ENCODE measurements at regions not wholly inside any gene's neighbourhood (a gene's known extent, or its start where the extent isn't known, plus 50 kb on each side); places are given as distances from the start of the nearest gene placed in this dataset.

DNA sequence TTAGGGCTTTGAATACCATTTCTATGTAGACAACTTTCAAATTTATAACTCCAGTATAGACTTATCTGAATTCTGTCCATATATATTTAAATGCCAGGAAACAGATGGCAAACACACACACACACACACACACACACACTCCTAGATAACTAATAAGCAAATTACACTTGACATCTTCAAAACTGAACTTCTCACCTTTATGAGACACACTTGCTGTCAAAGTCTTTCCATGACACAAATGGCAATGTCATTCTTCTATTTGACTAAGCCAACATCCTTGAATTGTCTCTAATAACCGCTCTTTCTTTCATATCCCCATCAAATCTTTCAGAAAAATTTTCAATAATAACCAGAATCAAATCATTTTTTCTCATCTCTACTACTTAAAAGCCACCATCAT lies 402.4 kb downstream of the PCDH18 start:
- no peak overlapping the region for H3K14ac ChIP-seq (ENCODE audit: low read length in 2 of 2)
- no peaks in the 10 kb centered on the region for H3K27me3 ChIP-seq (ENCODE audit: control insufficient read depth in 1 of 2, insufficient read depth in 1 of 2, low read length in 2 of 2)
- 98% methylated on average over 1 of the region's 1 CpG for WGBS
- no peaks in the 10 kb centered on the region for H3K4me1 ChIP-seq (ENCODE audit: control insufficient read depth, insufficient read depth, low read depth, low read length)
- no peak overlapping the region for H3K4me2 ChIP-seq (ENCODE audit: low read length, poor library complexity, severe bottlenecking)
- H3K18ac ChIP-seq (ENCODE audit: low read depth in 1 of 2, low read length in 2 of 2): no peak overlapping the region
- H2BK12ac ChIP-seq (ENCODE audit: low read length in 2 of 2): no peak overlapping the region
- H2BK15ac ChIP-seq (ENCODE audit: low read depth, poor library complexity, severe bottlenecking): no peak overlapping the region
- H4K91ac ChIP-seq (ENCODE audit: low read length): no peak overlapping the region
- H3K23ac ChIP-seq (ENCODE audit: low read length in 2 of 2): no peak overlapping the region
- no peak for DNase-seq
- H3K9me3 ChIP-seq (ENCODE audit: control insufficient read depth, low read length): no peaks in the 10 kb centered on the region
- H3K36me3 ChIP-seq (ENCODE audit: control insufficient read depth in 1 of 2, insufficient read depth in 2 of 2, low read depth in 1 of 2, low read length in 2 of 2): no peaks in the 10 kb centered on the region
- no peak overlapping the region for H3K4ac ChIP-seq (ENCODE audit: low read depth in 1 of 2, low read length in 2 of 2)
- H2AK5ac ChIP-seq (ENCODE audit: low read length, severe bottlenecking): no peak overlapping the region
- H3K79me1 ChIP-seq (replicated peaks; ENCODE audit: low read length, poor library complexity, severe bottlenecking): no peaks in the 10 kb centered on the region
- H2AFZ ChIP-seq (ENCODE audit: low read depth, low read length): no peak overlapping the region
- H3K4me3 ChIP-seq (ENCODE audit: insufficient read depth in 1 of 2, low read depth in 1 of 2, low read length in 2 of 2): no peak overlapping the region
- no peak overlapping the region for H3K27ac ChIP-seq (ENCODE audit: low read length, poor library complexity, severe bottlenecking)
- no peak overlapping the region for H4K8ac ChIP-seq (ENCODE audit: low read length)
- no peak overlapping the region for H2BK120ac ChIP-seq (ENCODE audit: low read depth, low read length)
- no peak overlapping the region for H3K9ac ChIP-seq (ENCODE audit: low read length)
- H2BK5ac ChIP-seq (ENCODE audit: low read depth, low read length, poor library complexity, severe bottlenecking): no peak overlapping the region

DNA sequence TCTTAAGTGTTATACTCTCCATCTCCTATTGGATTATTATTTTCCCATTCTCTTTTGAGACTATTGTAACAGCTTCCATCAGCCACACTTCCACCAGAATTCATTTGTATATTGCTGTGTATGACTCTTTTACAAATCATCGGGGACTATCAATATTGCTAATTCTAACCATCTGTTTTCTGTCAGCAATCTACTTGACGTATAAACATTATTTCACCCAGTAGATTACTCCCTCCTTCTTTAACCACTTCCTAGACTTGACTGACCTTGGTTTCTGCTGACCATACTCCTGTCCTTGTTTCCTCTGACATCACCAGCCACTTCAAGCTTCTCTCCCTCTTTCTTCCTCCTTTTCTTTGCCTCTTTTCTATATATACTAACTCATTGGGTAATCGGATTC lies 402.9 kb downstream of the PCDH18 start:
- Histone ChIP-seq H2BK15ac (ENCODE audit: low read depth, poor library complexity, severe bottlenecking) (no peak overlapping the region), H3K23ac (ENCODE audit: low read length in 2 of 2) (no peak overlapping the region), H3K9me3 (ENCODE audit: control insufficient read depth, low read length) (no peaks in the 10 kb centered on the region), H3K9ac (ENCODE audit: low read length) (no peak overlapping the region), H3K27me3 (ENCODE audit: control insufficient read depth in 1 of 2, insufficient read depth in 1 of 2, low read length in 2 of 2) (no peaks in the 10 kb centered on the region), H3K27ac (ENCODE audit: low read length, poor library complexity, severe bottlenecking) (no peak overlapping the region), H3K4ac (ENCODE audit: low read depth in 1 of 2, low read length in 2 of 2) (no peak overlapping the region), H2AK5ac (ENCODE audit: low read length, severe bottlenecking) (no peak overlapping the region), H4K91ac (ENCODE audit: low read length) (no peak overlapping the region), H3K4me1 (ENCODE audit: control insufficient read depth, insufficient read depth, low read depth, low read length) (no peaks in the 10 kb centered on the region), H3K79me1 (replicated peaks; ENCODE audit: low read length, poor library complexity, severe bottlenecking) (no peaks in the 10 kb centered on the region), H3K18ac (ENCODE audit: low read depth in 1 of 2, low read length in 2 of 2) (no peak overlapping the region), H3K4me2 (ENCODE audit: low read length, poor library complexity, severe bottlenecking) (no peak overlapping the region), H2BK12ac (ENCODE audit: low read length in 2 of 2) (no peak overlapping the region), H2BK5ac (ENCODE audit: low read depth, low read length, poor library complexity, severe bottlenecking) (no peak overlapping the region), H2AFZ (ENCODE audit: low read depth, low read length) (no peak overlapping the region), H2BK120ac (ENCODE audit: low read depth, low read length) (no peak overlapping the region), H3K4me3 (ENCODE audit: insufficient read depth in 1 of 2, low read depth in 1 of 2, low read length in 2 of 2) (no peak overlapping the region), H4K8ac (ENCODE audit: low read length) (no peak overlapping the region), H3K14ac (ENCODE audit: low read length in 2 of 2) (no peak overlapping the region), H3K36me3 (ENCODE audit: control insufficient read depth in 1 of 2, insufficient read depth in 2 of 2, low read depth in 1 of 2, low read length in 2 of 2) (no peaks in the 10 kb centered on the region)
- peak; percentile 51 for DNase-seq
- WGBS: 65% methylated on average over 3 of the region's 3 CpGs

DNA sequence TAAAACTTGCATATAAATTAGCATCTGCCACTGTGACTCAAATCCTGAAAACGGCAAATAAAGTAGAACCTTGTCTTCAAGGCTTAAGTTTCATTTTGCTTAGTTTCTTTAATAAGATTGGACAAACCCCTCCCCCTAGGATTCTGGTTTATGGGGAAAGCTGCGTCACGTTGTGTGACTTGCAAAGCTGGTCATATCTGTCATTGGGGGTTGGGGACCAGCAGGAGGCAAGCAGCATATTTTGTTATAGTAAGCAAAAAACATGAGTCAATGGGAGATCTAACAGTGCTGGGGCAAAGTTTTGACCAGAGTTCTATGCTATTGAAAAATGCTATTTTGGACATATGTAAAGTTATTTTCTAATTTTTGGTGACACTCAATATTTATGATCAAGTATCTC lies 407.3 kb downstream of the PCDH18 start:
- H3K79me1 ChIP-seq (replicated peaks; ENCODE audit: low read length, poor library complexity, severe bottlenecking): no peaks in the 10 kb centered on the region
- no peaks in the 10 kb centered on the region for H3K9me3 ChIP-seq (ENCODE audit: control insufficient read depth, low read length)
- H2BK12ac ChIP-seq (ENCODE audit: low read length in 2 of 2): no peak overlapping the region
- no peak overlapping the region for H2AFZ ChIP-seq (ENCODE audit: low read depth, low read length)
- no peak overlapping the region for H2BK5ac ChIP-seq (ENCODE audit: low read depth, low read length, poor library complexity, severe bottlenecking)
- peak; percentile 62 for DNase-seq
- peak overlapping the region; percentile 40 to 75 for H3K18ac ChIP-seq (ENCODE audit: low read depth in 1 of 2, low read length in 2 of 2)
- no peak overlapping the region for H2BK120ac ChIP-seq (ENCODE audit: low read depth, low read length)
- no peak overlapping the region for H2AK5ac ChIP-seq (ENCODE audit: low read length, severe bottlenecking)
- H3K27ac ChIP-seq (ENCODE audit: low read length, poor library complexity, severe bottlenecking): no peak overlapping the region
- H4K91ac ChIP-seq (ENCODE audit: low read length): no peak overlapping the region
- H3K4me1 ChIP-seq (ENCODE audit: control insufficient read depth, insufficient read depth, low read depth, low read length): no peaks in the 10 kb centered on the region
- peak overlapping the region; percentile 93 for H3K9ac ChIP-seq (ENCODE audit: low read length)
- peak overlapping the region in 1 of 2 experiments; percentile 73 for H3K4me3 ChIP-seq (ENCODE audit: insufficient read depth in 1 of 2, low read depth in 1 of 2, low read length in 2 of 2)
- no peak overlapping the region for H3K23ac ChIP-seq (ENCODE audit: low read length in 2 of 2)
- peak overlapping the region; percentile 34 for H3K4me2 ChIP-seq (ENCODE audit: low read length, poor library complexity, severe bottlenecking)
- no peak overlapping the region for H3K4ac ChIP-seq (ENCODE audit: low read depth in 1 of 2, low read length in 2 of 2)
- no peaks in the 10 kb centered on the region for H3K27me3 ChIP-seq (ENCODE audit: control insufficient read depth in 1 of 2, insufficient read depth in 1 of 2, low read length in 2 of 2)
- no peak overlapping the region for H3K14ac ChIP-seq (ENCODE audit: low read length in 2 of 2)
- no peak overlapping the region for H2BK15ac ChIP-seq (ENCODE audit: low read depth, poor library complexity, severe bottlenecking)
- H3K36me3 ChIP-seq (ENCODE audit: control insufficient read depth in 1 of 2, insufficient read depth in 2 of 2, low read depth in 1 of 2, low read length in 2 of 2): no peaks in the 10 kb centered on the region
- WGBS: 53% methylated on average over 3 of the region's 3 CpGs
- no peak overlapping the region for H4K8ac ChIP-seq (ENCODE audit: low read length)

DNA sequence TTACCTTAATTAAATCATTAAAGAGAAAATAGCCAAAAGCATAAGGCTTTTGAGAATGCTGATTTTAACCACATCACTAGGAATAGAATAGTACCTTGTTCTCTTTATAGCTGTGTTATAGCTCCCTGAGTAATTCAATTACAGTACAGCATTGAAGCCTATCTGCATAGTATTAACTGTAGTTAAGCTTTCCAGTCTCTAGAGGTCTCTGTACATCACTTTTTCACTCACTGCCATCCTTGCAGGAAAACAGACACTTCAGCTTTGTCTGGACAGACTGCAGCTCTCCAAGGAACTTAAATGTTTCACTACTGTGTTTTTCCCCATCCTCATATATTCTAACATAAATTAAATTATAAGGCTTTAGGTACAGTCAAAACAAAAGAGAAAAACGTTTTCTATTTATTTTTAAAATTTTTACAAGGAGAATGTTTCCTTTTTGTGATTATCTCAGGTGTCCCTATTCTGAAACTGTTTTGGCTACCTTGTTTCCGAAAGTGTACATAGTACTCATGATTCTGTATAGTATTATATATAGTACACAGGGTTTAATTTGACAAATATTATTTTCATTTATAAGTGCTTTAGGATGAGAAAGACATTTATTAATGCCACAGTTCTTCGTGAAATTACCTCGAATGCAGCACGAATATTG lies 407.9 kb downstream of the PCDH18 start:
- Histone ChIP-seq H3K23ac (ENCODE audit: low read length in 2 of 2) (no peak overlapping the region), H3K14ac (ENCODE audit: low read length in 2 of 2) (no peak overlapping the region), H3K27ac (ENCODE audit: low read length, poor library complexity, severe bottlenecking) (no peak overlapping the region), H3K4me2 (ENCODE audit: low read length, poor library complexity, severe bottlenecking) (no peak overlapping the region), H3K36me3 (ENCODE audit: control insufficient read depth in 1 of 2, insufficient read depth in 2 of 2, low read depth in 1 of 2, low read length in 2 of 2) (no peaks in the 10 kb centered on the region), H3K27me3 (ENCODE audit: control insufficient read depth in 1 of 2, insufficient read depth in 1 of 2, low read length in 2 of 2) (no peaks in the 10 kb centered on the region), H4K8ac (ENCODE audit: low read length) (no peak overlapping the region), H2BK5ac (ENCODE audit: low read depth, low read length, poor library complexity, severe bottlenecking) (no peak overlapping the region), H3K79me1 (replicated peaks; ENCODE audit: low read length, poor library complexity, severe bottlenecking) (no peaks in the 10 kb centered on the region), H3K9ac (ENCODE audit: low read length) (peak overlapping the region; percentile 93), H2BK12ac (ENCODE audit: low read length in 2 of 2) (no peak overlapping the region), H3K4ac (ENCODE audit: low read depth in 1 of 2, low read length in 2 of 2) (no peak overlapping the region), H4K91ac (ENCODE audit: low read length) (no peak overlapping the region), H3K4me1 (ENCODE audit: control insufficient read depth, insufficient read depth, low read depth, low read length) (no peaks in the 10 kb centered on the region), H3K18ac (ENCODE audit: low read depth in 1 of 2, low read length in 2 of 2) (no peak overlapping the region), H2AK5ac (ENCODE audit: low read length, severe bottlenecking) (no peak overlapping the region), H3K4me3 (ENCODE audit: insufficient read depth in 1 of 2, low read depth in 1 of 2, low read length in 2 of 2) (peak overlapping the region in 1 of 2 experiments; percentile 73), H3K9me3 (ENCODE audit: control insufficient read depth, low read length) (no peaks in the 10 kb centered on the region), H2BK120ac (ENCODE audit: low read depth, low read length) (no peak overlapping the region), H2BK15ac (ENCODE audit: low read depth, poor library complexity, severe bottlenecking) (no peak overlapping the region), H2AFZ (ENCODE audit: low read depth, low read length) (no peak overlapping the region)
- DNase-seq: peak; percentile 74
- 95% methylated on average over 3 of the region's 5 CpGs for WGBS
